GM10266 (cell line): ENCODE measurements at regions not wholly inside any gene's neighbourhood (a gene's known extent, or its start where the extent isn't known, plus 50 kb on each side); places are given as distances from the start of the nearest gene placed in this dataset.

ENCODE experiments used
- DNase-seq: peaks from one replicate; pipeline ENCODE4 v3.0.0; 2012; ENCODE audit errors: extremely low spot score
- TF ChIP-seq, protein P1 (sequence below): IDR thresholded peaks from 2 replicates; pipeline ENCODE4 v1.5.1; 2012; ENCODE audit warnings: mild to moderate bottlenecking, low read depth; ENCODE audit not compliant: control insufficient read depth, insufficient read depth; ENCODE audit errors: missing control alignments

- no peak for DNase-seq
- TF ChIP-seq, protein P1, sequence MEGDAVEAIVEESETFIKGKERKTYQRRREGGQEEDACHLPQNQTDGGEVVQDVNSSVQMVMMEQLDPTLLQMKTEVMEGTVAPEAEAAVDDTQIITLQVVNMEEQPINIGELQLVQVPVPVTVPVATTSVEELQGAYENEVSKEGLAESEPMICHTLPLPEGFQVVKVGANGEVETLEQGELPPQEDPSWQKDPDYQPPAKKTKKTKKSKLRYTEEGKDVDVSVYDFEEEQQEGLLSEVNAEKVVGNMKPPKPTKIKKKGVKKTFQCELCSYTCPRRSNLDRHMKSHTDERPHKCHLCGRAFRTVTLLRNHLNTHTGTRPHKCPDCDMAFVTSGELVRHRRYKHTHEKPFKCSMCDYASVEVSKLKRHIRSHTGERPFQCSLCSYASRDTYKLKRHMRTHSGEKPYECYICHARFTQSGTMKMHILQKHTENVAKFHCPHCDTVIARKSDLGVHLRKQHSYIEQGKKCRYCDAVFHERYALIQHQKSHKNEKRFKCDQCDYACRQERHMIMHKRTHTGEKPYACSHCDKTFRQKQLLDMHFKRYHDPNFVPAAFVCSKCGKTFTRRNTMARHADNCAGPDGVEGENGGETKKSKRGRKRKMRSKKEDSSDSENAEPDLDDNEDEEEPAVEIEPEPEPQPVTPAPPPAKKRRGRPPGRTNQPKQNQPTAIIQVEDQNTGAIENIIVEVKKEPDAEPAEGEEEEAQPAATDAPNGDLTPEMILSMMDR = no peak
Observed at GRCh38 chr3:188940573-188940932, 231.2 kb upstream of the TPRG1 start.

DNA sequence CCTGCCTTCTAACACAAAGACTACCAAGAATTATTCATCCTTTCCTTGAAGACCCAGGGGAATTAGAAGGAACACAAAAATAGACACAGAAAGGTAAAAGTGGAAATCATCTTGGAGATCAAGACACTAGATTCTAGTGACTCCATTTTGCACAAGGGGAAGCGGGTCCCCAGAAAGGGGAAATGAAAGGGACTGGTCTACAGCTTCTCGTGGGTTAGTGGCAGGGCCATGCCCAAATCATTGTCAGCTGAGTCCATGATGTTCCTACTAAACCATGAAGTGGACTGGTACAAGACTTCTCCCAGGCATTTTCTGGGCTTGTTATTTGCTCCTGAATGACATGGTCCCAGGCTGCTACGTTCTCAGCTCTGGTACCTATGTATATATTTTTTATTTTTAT lies 230.7 kb upstream of the TPRG1 start:
- no peak for DNase-seq
- TF ChIP-seq, protein P1 = no peak

DNA sequence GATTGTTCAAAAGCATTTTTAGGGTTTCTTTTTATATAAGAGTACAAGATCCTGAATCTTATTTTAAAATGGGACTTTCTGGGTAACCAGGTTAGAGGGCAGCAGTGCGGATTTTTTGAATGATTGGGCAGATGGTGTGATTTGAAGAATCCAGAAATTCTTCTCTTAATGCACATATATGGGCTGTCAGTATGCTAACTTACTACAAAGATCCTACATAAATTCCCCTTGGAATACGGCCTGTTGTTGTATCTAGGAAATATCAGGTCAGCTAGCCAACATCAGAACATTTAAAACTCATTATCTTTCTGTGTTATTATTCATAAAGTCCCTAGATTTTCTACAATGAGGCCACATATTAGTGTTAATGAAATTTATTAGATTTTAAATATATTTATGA lies 229.6 kb upstream of the TPRG1 start:
- TF ChIP-seq, protein P1 = no peak
- no peak for DNase-seq

GRCh38 chr3:188943591-188943990 lies 228.2 kb upstream of the TPRG1 start:
- TF ChIP-seq, protein P1 = no peak
- no peak for DNase-seq

DNA sequence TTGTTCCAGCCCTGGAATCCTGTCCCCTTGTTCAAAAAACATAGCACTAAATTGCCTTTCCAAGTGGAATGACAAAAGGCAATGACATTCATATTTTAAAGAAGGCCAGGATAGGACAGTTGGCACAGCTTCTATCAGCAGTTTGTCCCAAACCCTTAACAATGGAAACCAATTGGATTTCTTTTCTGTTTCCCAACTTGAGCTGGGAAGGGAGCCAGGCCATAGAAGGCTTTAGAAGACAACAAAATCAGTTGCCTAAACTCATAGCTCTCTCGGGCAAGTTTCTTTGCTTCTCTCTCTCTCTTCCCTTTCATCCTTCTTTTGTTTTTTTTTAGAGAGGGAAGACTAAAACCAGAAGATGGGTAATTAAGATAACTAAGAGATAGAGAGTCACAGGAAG lies 227.7 kb upstream of the TPRG1 start:
- DNase-seq = no peak
- TF ChIP-seq, protein P1 = no peak

GRCh38 chr3:188946351-188947240 lies 225.2 kb upstream of the TPRG1 start:
- TF ChIP-seq, protein P1 = no peak
- DNase-seq = no peak
